GM12878 (cell line): ENCODE measurements at regions not wholly inside any gene's neighbourhood (a gene's known extent, or its start where the extent isn't known, plus 50 kb on each side); places are given as distances from the start of the nearest gene placed in this dataset.

Experiments
- ATAC-seq: fragments of 200-7000 bp; cut with Tn5 transposase; 3 replicates; pipeline ENCODE4 v1.9.1; 2020; ENCODE audit warnings: mild to moderate bottlenecking, moderate library complexity
- BruUV-seq: library from RNA; stranded (reverse); fragments of 400-500 nt; replicated peaks from 2 replicates; lab custom pipeline; 2021; lab: Mats Ljungman, UMichigan
- CTCF ChIA-PET: fragments of 300-600 bp; sonication (Branson Sonifier 250); formaldehyde crosslinking; extraction: SDS; loops from one replicate; lab custom pipeline; 2021; ENCODE audit warnings: inconsistent platforms; lab: Yijun Ruan, JAX
- POLR2A ChIA-PET: fragments of 350-600 bp; formaldehyde crosslinking; extraction: SDS; loops from one replicate; lab custom pipeline; 2021; ENCODE audit warnings: inconsistent platforms; lab: Charles Lee
- RAD21 ChIA-PET: fragments of 300-600 bp; sonication (Branson Sonifier 250); formaldehyde crosslinking; loops from one replicate; lab custom pipeline; 2023; ENCODE audit warnings: antibody characterized with exemption; ENCODE audit not compliant: unreplicated experiment; lab: Charles Lee
- SMC1A ChIA-PET: fragments of 300-600 bp; sonication (Branson Sonifier 250); formaldehyde crosslinking; loops from one replicate; lab custom pipeline; 2023; ENCODE audit not compliant: unreplicated experiment, uncharacterized antibody; lab: Charles Lee
- DNase-seq: peaks from one replicate; pipeline ENCODE4 v3.0.0-alpha.2; 2011; ENCODE audit warnings: low read depth, low spot score
- FAIRE-seq: peaks from 3 replicates; lab custom pipeline; 2011; peaks lifted over from hg19 to GRCh38; lab: Jason Lieb, UNC
- H2AFZ ChIP-seq: 2 replicates; pipeline ENCODE4 v1.6.0; 2011; ENCODE audit warnings: low read depth, low read length, control low read depth; ENCODE audit not compliant: control insufficient read depth
- H3K27ac ChIP-seq: 2 replicates; pipeline ENCODE4 v1.5.1; 2011; ENCODE audit warnings: control low read depth; ENCODE audit not compliant: control insufficient read depth, insufficient read depth
- H3K27me3 ChIP-seq, 2 experiments: replicated peaks in 1 of 2; 2 replicates each; pipeline versions ENCODE4 v1.6.0 to v1.6.1; 2011; ENCODE audit warnings: low read length in 1 of 2; ENCODE audit not compliant: control insufficient read depth in 2 of 2, insufficient read depth in 2 of 2
- H3K36me3 ChIP-seq, 2 experiments: 2 replicates each; pipeline ENCODE4 v1.5.1; 2011; ENCODE audit warnings: low read length in 1 of 2; ENCODE audit not compliant: control insufficient read depth in 2 of 2, insufficient read depth in 2 of 2
- H3K4me1 ChIP-seq: 2 replicates; pipeline ENCODE4 v1.6.1; 2011; ENCODE audit warnings: mild to moderate bottlenecking, low read length, moderate library complexity, mixed read lengths; ENCODE audit not compliant: control insufficient read depth, insufficient read depth
- H3K4me2 ChIP-seq: 2 replicates; pipeline ENCODE4 v1.6.0; 2011; ENCODE audit warnings: control low read depth; ENCODE audit not compliant: control insufficient read depth, insufficient read depth
- H3K4me3 ChIP-seq: fragments of 200-600 bp; sonication (generic); 2 replicates; pipeline ENCODE4 v1.5.1; 2016
- H3K79me2 ChIP-seq: 2 replicates; pipeline ENCODE4 v1.6.0; 2011; ENCODE audit warnings: low read length; ENCODE audit not compliant: control insufficient read depth, insufficient read depth
- H3K9ac ChIP-seq: 2 replicates; pipeline ENCODE4 v1.8.0; 2011; ENCODE audit warnings: low read length, control low read depth, mixed read lengths; ENCODE audit not compliant: control insufficient read depth, insufficient read depth
- H3K9me3 ChIP-seq: replicated peaks from 3 replicates; pipeline ENCODE4 v1.5.1; 2011; ENCODE audit warnings: mild to moderate bottlenecking, low read length; ENCODE audit not compliant: control insufficient read depth, insufficient read depth
- H4K20me1 ChIP-seq: 2 replicates; pipeline ENCODE4 v1.6.0; 2011; ENCODE audit not compliant: control insufficient read depth, insufficient read depth
- BCLAF1 ChIP-seq: fragments of 450-650 bp; IDR thresholded peaks from 2 replicates; pipeline ENCODE4 v1.6.1; 2017; ENCODE audit warnings: antibody characterized with exemption, mild to moderate bottlenecking, moderate library complexity
- HCFC1 ChIP-seq: fragments of 150-350 bp; IDR thresholded peaks from 2 replicates; pipeline ENCODE4 v1.6.1; 2014; ENCODE audit warnings: low read length
- LARP7 ChIP-seq: fragments of 450-650 bp; IDR thresholded peaks from 2 replicates; pipeline ENCODE4 v1.6.1; 2017; ENCODE audit warnings: mild to moderate bottlenecking
- MYC ChIP-seq: IDR thresholded peaks from 2 replicates; pipeline ENCODE4 v1.6.1; 2011; ENCODE audit warnings: mild to moderate bottlenecking, low read length, moderate library complexity, inconsistent platforms; ENCODE audit not compliant: insufficient read depth, insufficient replicate concordance, insufficient read length, severe bottlenecking
- NBN ChIP-seq: fragments of 450-650 bp; IDR thresholded peaks from 2 replicates; pipeline ENCODE4 v1.6.1; 2016
- NFYB ChIP-seq: IDR thresholded peaks from 2 replicates; pipeline ENCODE4 v1.6.1; 2011; ENCODE audit warnings: low read depth, mild to moderate bottlenecking, low read length, improper control_type of control experiment, moderate library complexity; ENCODE audit not compliant: insufficient read depth
- NKRF ChIP-seq: fragments of 450-650 bp; conservative IDR thresholded peaks from 2 replicates; pipeline ENCODE4 v1.6.1; 2017; ENCODE audit warnings: mild to moderate bottlenecking, moderate library complexity
- YY1 ChIP-seq: IDR thresholded peaks from 2 replicates; pipeline ENCODE4 v1.6.1; 2011; ENCODE audit warnings: low read depth, mild to moderate bottlenecking, low read length
- WGBS: methylation state at CpG from one replicate; pipeline ENCODE4 v1.1.6; 2016; ENCODE audit warnings: low lambda C conversion rate; ENCODE audit not compliant: insufficient replicate concordance, insufficient coverage; ENCODE audit errors: missing lambda C conversion rate; 5-methylcytosine and 5-hydroxymethylcytosine counted together
- in situ Hi-C: fragments of 300-500 bp; cut with MboI; formaldehyde crosslinking; loops from 9 replicates; pipeline ENCODE4 v1.14.3; 2018; ENCODE audit warnings: mixed read lengths
- intact Hi-C: fragments of 100-400 bp; cut with micrococcal nuclease; formaldehyde crosslinking; loops from one replicate; pipeline ENCODE4 v1.14.2; 2022; ENCODE audit not compliant: unreplicated experiment
- TF ChIP-seq, protein P1 (sequence below), 3 experiments: IDR thresholded peaks in 2 of 3; conservative IDR thresholded peaks in 1 of 3; 2 replicates each; pipeline ENCODE4 v1.5.1; 2011; ENCODE audit warnings: low read depth in 3 of 3, low read length in 3 of 3, mild to moderate bottlenecking in 3 of 3, control low read depth in 2 of 3, moderate library complexity in 2 of 3, inconsistent platforms in 1 of 3, mixed read lengths in 1 of 3; ENCODE audit not compliant: control insufficient read depth in 2 of 3, insufficient read depth in 1 of 3; ENCODE audit errors: extremely low read depth in 1 of 3

GRCh38 chr4:67104145-67104544, 441.2 kb downstream of the CENPC start (continued):
- TF ChIP-seq MYC (no peak), NBN (no peak), YY1 (no peak), NFYB (no peak), LARP7 (no peak), NKRF (no peak), HCFC1 (no peak)

DNA sequence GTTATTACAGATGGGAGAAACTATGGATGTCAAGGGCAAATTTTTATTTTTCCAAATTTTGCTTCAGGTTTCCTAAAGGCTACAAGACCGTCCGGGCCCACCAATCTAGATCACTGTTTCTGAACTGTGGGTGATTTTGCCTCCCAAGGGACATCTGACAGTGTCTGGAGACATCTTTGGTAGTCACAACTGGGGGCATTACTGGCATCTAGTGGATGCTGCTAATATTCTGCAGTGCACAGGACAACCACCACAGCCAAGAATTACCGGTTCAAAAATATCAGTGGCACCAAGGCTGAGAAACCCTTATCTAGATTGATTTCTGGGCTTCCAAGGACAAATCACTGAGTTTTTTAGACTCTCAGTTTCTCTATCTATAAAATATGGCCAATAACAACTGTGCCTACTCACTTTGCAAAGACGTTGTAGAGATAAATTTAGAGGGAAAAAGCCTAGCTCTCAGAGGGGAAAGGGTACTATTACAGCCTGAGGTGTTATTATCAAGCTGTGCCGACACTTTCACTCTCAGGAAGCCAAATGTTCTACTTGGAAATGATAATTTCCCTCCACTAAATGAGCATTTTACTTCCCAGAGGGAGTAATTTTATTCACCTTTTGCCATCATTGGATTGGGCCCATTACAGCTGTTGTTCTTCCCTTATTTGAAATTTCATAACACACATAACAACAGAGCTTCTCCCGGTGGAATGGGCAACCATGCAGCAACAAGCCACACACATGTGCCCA, 442.1 kb downstream of the CENPC start:
- no peak for DNase-seq
- RAD21 ChIA-PET, result no interaction called here
- Histone ChIP-seq H3K9ac (no peak overlapping the region), H3K9me3 (no peaks in the 10 kb centered on the region), H3K79me2 (no peaks in the 10 kb centered on the region), H2AFZ (no peak overlapping the region), H3K36me3 (no peaks in the 10 kb centered on the region), H3K4me2 (no peak overlapping the region), H3K4me1 (no peaks in the 10 kb centered on the region), H3K27ac (no peak overlapping the region), H3K27me3 (no peaks in the 10 kb centered on the region), H4K20me1 (no peaks in the 10 kb centered on the region), H3K4me3 (no peak overlapping the region)
- in situ Hi-C loops (no loop called here), intact Hi-C loops (no loop called here)
- WGBS, result 38% methylated on average over 6 of the region's 6 CpGs
- FAIRE-seq, result no peak
- CTCF ChIA-PET, result interaction anchor here (0.9 to 1.1 kb wide), 2 partner anchors 15 to 18 kb away, joined by 3 read pairs; no protein-coding TSS in a partner anchor
- TF ChIP-seq BCLAF1, result no peak
- TF ChIP-seq, protein P1, sequence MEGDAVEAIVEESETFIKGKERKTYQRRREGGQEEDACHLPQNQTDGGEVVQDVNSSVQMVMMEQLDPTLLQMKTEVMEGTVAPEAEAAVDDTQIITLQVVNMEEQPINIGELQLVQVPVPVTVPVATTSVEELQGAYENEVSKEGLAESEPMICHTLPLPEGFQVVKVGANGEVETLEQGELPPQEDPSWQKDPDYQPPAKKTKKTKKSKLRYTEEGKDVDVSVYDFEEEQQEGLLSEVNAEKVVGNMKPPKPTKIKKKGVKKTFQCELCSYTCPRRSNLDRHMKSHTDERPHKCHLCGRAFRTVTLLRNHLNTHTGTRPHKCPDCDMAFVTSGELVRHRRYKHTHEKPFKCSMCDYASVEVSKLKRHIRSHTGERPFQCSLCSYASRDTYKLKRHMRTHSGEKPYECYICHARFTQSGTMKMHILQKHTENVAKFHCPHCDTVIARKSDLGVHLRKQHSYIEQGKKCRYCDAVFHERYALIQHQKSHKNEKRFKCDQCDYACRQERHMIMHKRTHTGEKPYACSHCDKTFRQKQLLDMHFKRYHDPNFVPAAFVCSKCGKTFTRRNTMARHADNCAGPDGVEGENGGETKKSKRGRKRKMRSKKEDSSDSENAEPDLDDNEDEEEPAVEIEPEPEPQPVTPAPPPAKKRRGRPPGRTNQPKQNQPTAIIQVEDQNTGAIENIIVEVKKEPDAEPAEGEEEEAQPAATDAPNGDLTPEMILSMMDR (IDR thresholded peaks at IDR 0.05 in 2 of 3, conservative IDR thresholded peaks at IDR 0.05 in 1 of 3; ENCODE audit: control insufficient read depth in 2 of 3, extremely low read depth in 1 of 3, insufficient read depth in 1 of 3, low read depth in 3 of 3, low read length in 3 of 3), result 0 out of 6 replicates have a peak, but pooled peaks of 1 of the 3 experiments have one; percentile 3
- POLR2A ChIA-PET, result no interaction called here
- ATAC-seq, result peak; percentile 37; the same call in 2 of the 3 replicates
- SMC1A ChIA-PET, result no interaction called here
- BruUV-seq, result no TSS peak
